DND-41 (cell line): ENCODE measurements at regions not wholly inside any gene's neighbourhood (a gene's known extent, or its start where the extent isn't known, plus 50 kb on each side); places are given as distances from the start of the nearest gene placed in this dataset.
A peak's percentile ranks its signal among the peaks of the same experiment; 100 is the strongest.

ENCODE experiments used
- ATAC-seq: fragments of 200-7000 bp; cut with Tn5 transposase; 3 replicates; pipeline ENCODE4 v1.9.1; 2021; ENCODE audit warnings: low read depth; ENCODE audit not compliant: insufficient read depth
- DNase-seq: peaks from one replicate; pipeline ENCODE4 v3.0.0-alpha.2; 2020
- H2AFZ ChIP-seq: 2 replicates; pipeline ENCODE4 v1.6.0; 2012; ENCODE audit warnings: low read depth, low read length
- H3K27ac ChIP-seq: 2 replicates; pipeline ENCODE4 v1.5.1; 2012; ENCODE audit warnings: low read length, inconsistent platforms
- H3K27me3 ChIP-seq: fragments of 200-600 bp; sonication (generic); 2 replicates; pipeline ENCODE4 v1.6.0; 2012; ENCODE audit warnings: low read length, mild to moderate bottlenecking, inconsistent platforms; ENCODE audit not compliant: insufficient read depth, poor library complexity
- H3K36me3 ChIP-seq: 2 replicates; pipeline ENCODE4 v1.5.1; 2012; ENCODE audit warnings: low read length, inconsistent platforms; ENCODE audit not compliant: insufficient read depth
- H3K4me1 ChIP-seq: 2 replicates; pipeline ENCODE4 v1.5.1; 2012; ENCODE audit warnings: mild to moderate bottlenecking, low read length; ENCODE audit not compliant: insufficient read depth
- H3K4me2 ChIP-seq: 2 replicates; pipeline ENCODE4 v1.6.0; 2012; ENCODE audit warnings: mild to moderate bottlenecking, moderate library complexity, low read length, inconsistent platforms; ENCODE audit not compliant: insufficient read depth
- H3K4me3 ChIP-seq, 2 experiments: fragments of 200-600 bp in 1 of 2; shearing (Covaris generic) in 1 of 2; 2 replicates each; pipeline ENCODE4 v1.5.1; 2012 to 2016; ENCODE audit warnings: inconsistent platforms in 2 of 2, low read length in 2 of 2, mild to moderate bottlenecking in 2 of 2, low read depth in 1 of 2, moderate library complexity in 1 of 2
- H3K79me2 ChIP-seq: 2 replicates; pipeline ENCODE4 v1.6.0; 2012; ENCODE audit warnings: low read length, inconsistent platforms; ENCODE audit not compliant: insufficient read depth
- H3K9ac ChIP-seq: 2 replicates; pipeline ENCODE4 v1.6.0; 2012; ENCODE audit warnings: low read depth, mild to moderate bottlenecking, inconsistent platforms, low read length, moderate library complexity
- H3K9me3 ChIP-seq: 2 replicates; pipeline ENCODE4 v1.5.1; 2012; ENCODE audit warnings: low read length, moderate library complexity, mild to moderate bottlenecking, inconsistent platforms; ENCODE audit not compliant: insufficient read depth, severe bottlenecking
- H4K20me1 ChIP-seq: 2 replicates; pipeline ENCODE4 v1.6.0; 2012; ENCODE audit warnings: low read length; ENCODE audit not compliant: insufficient read depth
- EZH2 ChIP-seq: IDR thresholded peaks from 3 replicates; pipeline ENCODE4 v1.6.1; 2012; ENCODE audit warnings: borderline replicate concordance, low read depth, mild to moderate bottlenecking, moderate library complexity, low read length, inconsistent platforms; ENCODE audit not compliant: severe bottlenecking
- TF ChIP-seq, protein P1 (sequence below): IDR thresholded peaks from 2 replicates; pipeline ENCODE4 v1.5.1; 2012; ENCODE audit warnings: borderline replicate concordance, low read length, moderate library complexity, mild to moderate bottlenecking; ENCODE audit not compliant: poor library complexity, severe bottlenecking; ENCODE audit errors: extremely low read depth

DNA sequence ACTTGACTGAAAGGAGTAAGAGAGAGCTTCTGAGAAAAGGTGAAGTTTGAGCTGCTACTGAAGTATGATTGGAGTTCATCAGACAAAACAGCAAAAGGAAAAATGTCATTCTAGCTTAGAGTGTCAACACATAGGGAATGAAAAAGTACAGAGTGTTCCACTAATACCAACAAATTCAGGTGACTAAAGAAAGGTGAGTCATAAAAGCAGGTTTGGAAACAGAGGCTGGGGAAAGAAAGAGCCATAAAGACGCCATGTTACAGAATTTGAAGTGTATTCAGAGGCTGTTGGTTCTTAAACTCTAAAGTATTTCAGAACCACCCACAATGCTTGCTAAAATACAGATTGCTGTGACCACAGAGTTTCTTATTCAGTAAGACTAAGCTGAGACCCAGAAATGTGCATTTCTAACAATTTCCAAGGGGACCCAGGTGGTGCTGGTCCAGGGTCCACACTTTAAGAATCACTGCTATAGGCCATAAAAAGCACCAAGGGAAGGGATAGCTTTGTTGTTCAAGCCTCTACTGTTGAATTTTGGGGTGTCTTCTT, 143.1 kb downstream of the ELAPOR2 start:
- H3K27ac ChIP-seq: no peak overlapping the region
- no peaks in the 10 kb centered on the region for H3K79me2 ChIP-seq
- H3K4me1 ChIP-seq: no peaks in the 10 kb centered on the region
- H3K9ac ChIP-seq: no peak overlapping the region
- H3K4me3 ChIP-seq: no peak overlapping the region
- H3K9me3 ChIP-seq: no peaks in the 10 kb centered on the region
- no peak overlapping the region for H3K4me2 ChIP-seq
- DNase-seq (no peak), ATAC-seq (no peak)
- H3K27me3 ChIP-seq: peaks cover 8% of the 10 kb centered on the region
- TF ChIP-seq, protein P1, sequence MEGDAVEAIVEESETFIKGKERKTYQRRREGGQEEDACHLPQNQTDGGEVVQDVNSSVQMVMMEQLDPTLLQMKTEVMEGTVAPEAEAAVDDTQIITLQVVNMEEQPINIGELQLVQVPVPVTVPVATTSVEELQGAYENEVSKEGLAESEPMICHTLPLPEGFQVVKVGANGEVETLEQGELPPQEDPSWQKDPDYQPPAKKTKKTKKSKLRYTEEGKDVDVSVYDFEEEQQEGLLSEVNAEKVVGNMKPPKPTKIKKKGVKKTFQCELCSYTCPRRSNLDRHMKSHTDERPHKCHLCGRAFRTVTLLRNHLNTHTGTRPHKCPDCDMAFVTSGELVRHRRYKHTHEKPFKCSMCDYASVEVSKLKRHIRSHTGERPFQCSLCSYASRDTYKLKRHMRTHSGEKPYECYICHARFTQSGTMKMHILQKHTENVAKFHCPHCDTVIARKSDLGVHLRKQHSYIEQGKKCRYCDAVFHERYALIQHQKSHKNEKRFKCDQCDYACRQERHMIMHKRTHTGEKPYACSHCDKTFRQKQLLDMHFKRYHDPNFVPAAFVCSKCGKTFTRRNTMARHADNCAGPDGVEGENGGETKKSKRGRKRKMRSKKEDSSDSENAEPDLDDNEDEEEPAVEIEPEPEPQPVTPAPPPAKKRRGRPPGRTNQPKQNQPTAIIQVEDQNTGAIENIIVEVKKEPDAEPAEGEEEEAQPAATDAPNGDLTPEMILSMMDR: no peak
- no peak for TF ChIP-seq EZH2
- no peaks in the 10 kb centered on the region for H4K20me1 ChIP-seq
- H2AFZ ChIP-seq: no peak overlapping the region
- no peaks in the 10 kb centered on the region for H3K36me3 ChIP-seq

- Histone ChIP-seq H3K4me2 (no peak overlapping the region), H2AFZ (no peak overlapping the region), H3K27ac (no peak overlapping the region), H3K9me3 (no peaks in the 10 kb centered on the region), H4K20me1 (no peaks in the 10 kb centered on the region), H3K9ac (no peak overlapping the region), H3K27me3 (peaks cover 1% of the 10 kb centered on the region), H3K36me3 (no peaks in the 10 kb centered on the region), H3K79me2 (no peaks in the 10 kb centered on the region), H3K4me1 (no peaks in the 10 kb centered on the region), H3K4me3 (no peak overlapping the region)
- no peak for ATAC-seq
- TF ChIP-seq EZH2: no peak
- TF ChIP-seq, protein P1: peak; percentile 52
- no peak for DNase-seq
These were observed 144.9 kb downstream of the ELAPOR2 start for GRCh38 chr7:86914551-86914950.
